Loucy (cell line): ENCODE measurements at regions not wholly inside any gene's neighbourhood (a gene's known extent, or its start where the extent isn't known, plus 50 kb on each side); places are given as distances from the start of the nearest gene placed in this dataset.

Source experiments
- H2AFZ ChIP-seq: fragments of 200-600 bp; sonication (generic); 2 replicates; pipeline ENCODE4 v1.6.0; 2016; ENCODE audit warnings: antibody characterized with exemption, mild to moderate bottlenecking, low read length, moderate library complexity
- H3F3A ChIP-seq: fragments of 200-600 bp; 2 replicates; pipeline ENCODE4 v1.6.0; 2016; ENCODE audit warnings: antibody characterized with exemption, low read depth, mild to moderate bottlenecking
- H3K27me3 ChIP-seq: fragments of 200-600 bp; sonication (generic); 2 replicates; pipeline ENCODE4 v1.6.1; 2014; ENCODE audit warnings: low read length, mild to moderate bottlenecking; ENCODE audit not compliant: insufficient read depth, poor library complexity, severe bottlenecking
- H3K36me3 ChIP-seq: fragments of 200-600 bp; sonication (generic); 2 replicates; pipeline ENCODE4 v1.6.1; 2016; ENCODE audit warnings: low read length; ENCODE audit not compliant: insufficient read depth
- H3K4me1 ChIP-seq: fragments of 200-600 bp; sonication (generic); 2 replicates; pipeline ENCODE4 v1.5.1; 2014; ENCODE audit warnings: low read length, mild to moderate bottlenecking; ENCODE audit not compliant: insufficient read depth, poor library complexity, severe bottlenecking
- H3K4me2 ChIP-seq: fragments of 200-600 bp; sonication (generic); 2 replicates; pipeline ENCODE4 v1.6.0; 2014; ENCODE audit warnings: antibody characterized with exemption, low read length, low read depth, mild to moderate bottlenecking; ENCODE audit not compliant: poor library complexity, severe bottlenecking
- H3K4me3 ChIP-seq: fragments of 200-600 bp; sonication (generic); 2 replicates; pipeline ENCODE4 v1.5.1; 2014; ENCODE audit warnings: low read length, mild to moderate bottlenecking, mixed read lengths; ENCODE audit not compliant: poor library complexity, severe bottlenecking
- H3K79me2 ChIP-seq: fragments of 200-600 bp; sonication (generic); 2 replicates; pipeline ENCODE4 v1.6.1; 2014; ENCODE audit warnings: low read length; ENCODE audit not compliant: insufficient read depth
- H3K9ac ChIP-seq: fragments of 200-600 bp; sonication (generic); 2 replicates; pipeline ENCODE4 v1.6.0; 2014; ENCODE audit warnings: mild to moderate bottlenecking, low read depth, low read length, moderate library complexity; ENCODE audit not compliant: poor library complexity, severe bottlenecking
- H3K9me2 ChIP-seq: fragments of 200-600 bp; sonication (generic); replicated peaks from 2 replicates; pipeline ENCODE4 v1.6.1; 2016; ENCODE audit warnings: low read depth, low read length, mixed read lengths
- H3K9me3 ChIP-seq: fragments of 200-600 bp; sonication (generic); 2 replicates; pipeline ENCODE4 v1.6.1; 2014; ENCODE audit warnings: mild to moderate bottlenecking, antibody characterized with exemption, low read length, low read depth; ENCODE audit not compliant: insufficient read depth
- H4K20me1 ChIP-seq: fragments of 200-600 bp; sonication (generic); 2 replicates; pipeline ENCODE4 v1.6.0; 2014; ENCODE audit warnings: antibody characterized with exemption, low read length, mild to moderate bottlenecking; ENCODE audit not compliant: insufficient read depth, poor library complexity, severe bottlenecking
- CTCF ChIP-seq: fragments of 200-600 bp; sonication (generic); conservative IDR thresholded peaks from 2 replicates; pipeline ENCODE4 v1.5.1; 2014; ENCODE audit warnings: mild to moderate bottlenecking, antibody characterized with exemption, low read length
- EZH2phosphoT487 ChIP-seq: fragments of 200-600 bp; IDR thresholded peaks from 2 replicates; pipeline ENCODE4 v1.6.1; 2018; ENCODE audit warnings: antibody characterized with exemption, mild to moderate bottlenecking, moderate library complexity, borderline replicate concordance

GRCh38 chr6:155740781-155741399 lies 285.3 kb upstream of the NOX3 start:
- Histone ChIP-seq H3K36me3 (no peaks in the 10 kb centered on the region), H3K27me3 (no peaks in the 10 kb centered on the region), H3K9me3 (no peaks in the 10 kb centered on the region), H3F3A (no peaks in the 10 kb centered on the region), H3K9me2 (no peaks in the 10 kb centered on the region), H2AFZ (no peak overlapping the region), H3K9ac (no peak overlapping the region), H3K79me2 (no peaks in the 10 kb centered on the region), H3K4me1 (peaks cover 7% of the 10 kb centered on the region), H3K4me3 (no peak overlapping the region), H3K4me2 (no peak overlapping the region), H4K20me1 (no peaks in the 10 kb centered on the region)
- TF ChIP-seq EZH2phosphoT487 (no peak), CTCF (no peak)

- Histone ChIP-seq H3K4me3 (no peak overlapping the region), H2AFZ (no peak overlapping the region), H3F3A (no peaks in the 10 kb centered on the region), H3K4me2 (no peak overlapping the region), H4K20me1 (no peaks in the 10 kb centered on the region), H3K9me2 (no peaks in the 10 kb centered on the region), H3K27me3 (no peaks in the 10 kb centered on the region), H3K9me3 (no peaks in the 10 kb centered on the region), H3K79me2 (no peaks in the 10 kb centered on the region), H3K36me3 (no peaks in the 10 kb centered on the region), H3K4me1 (peaks cover 7% of the 10 kb centered on the region), H3K9ac (no peak overlapping the region)
- TF ChIP-seq CTCF (no peak), EZH2phosphoT487 (no peak)
These were observed 283.0 kb upstream of the NOX3 start for GRCh38 chr6:155738602-155739105.

GRCh38 chr6:155717374-155717773 lies 261.7 kb upstream of the NOX3 start:
- no peaks in the 10 kb centered on the region for H3K9me3 ChIP-seq
- no peaks in the 10 kb centered on the region for H3K27me3 ChIP-seq
- H3K36me3 ChIP-seq, result no peaks in the 10 kb centered on the region
- no peaks in the 10 kb centered on the region for H3F3A ChIP-seq
- TF ChIP-seq EZH2phosphoT487, result no peak
- TF ChIP-seq CTCF, result no peak
- no peak overlapping the region for H2AFZ ChIP-seq
- no peak overlapping the region for H3K9ac ChIP-seq
- no peaks in the 10 kb centered on the region for H3K9me2 ChIP-seq
- H4K20me1 ChIP-seq, result no peaks in the 10 kb centered on the region
- no peak overlapping the region for H3K4me3 ChIP-seq
- H3K79me2 ChIP-seq, result no peaks in the 10 kb centered on the region
- H3K4me2 ChIP-seq, result no peak overlapping the region
- H3K4me1 ChIP-seq, result no peaks in the 10 kb centered on the region
